Peyer's patch (tissue), 4 donors: ENCODE measurements at regions not wholly inside any gene's neighbourhood (a gene's known extent, or its start where the extent isn't known, plus 50 kb on each side); places are given as distances from the start of the nearest gene placed in this dataset.

ENCODE experiments used
- CTCF ChIP-seq, 6 experiments: fragments of 450-650 bp in 4 of 6; fragments of 200-600 bp in 2 of 6; sonication (generic) in 1 of 6; IDR thresholded peaks; one replicate each; pipeline ENCODE4 v1.5.1; 2017 to 2019; ENCODE audit warnings: antibody characterized with exemption in 6 of 6, mild to moderate bottlenecking in 3 of 6, moderate library complexity in 1 of 6
- POLR2A ChIP-seq, 2 donors: fragments of 450-650 bp; IDR thresholded peaks; one replicate each; pipeline ENCODE4 v1.5.1; 2017; ENCODE audit warnings: antibody characterized with exemption in 2 of 2, mild to moderate bottlenecking in 2 of 2, moderate library complexity in 2 of 2

GRCh38 chr2:2731816-2732284 is 400.8 kb upstream of the MYT1L start:
- no peak for TF ChIP-seq CTCF (IDR thresholded peaks at IDR 0.05)
- no peak for TF ChIP-seq POLR2A (IDR thresholded peaks at IDR 0.05)
